ENCODE measurements at regions not wholly inside any gene's neighbourhood (a gene's known extent, or its start where the extent isn't known, plus 50 kb on each side); places are given as distances from the start of the nearest gene placed in this dataset.

- no peak for DNase-seq
These were observed 241.4 kb upstream of the DYNLRB2 start for GRCh38 chr16:80299416-80299815.

DNA sequence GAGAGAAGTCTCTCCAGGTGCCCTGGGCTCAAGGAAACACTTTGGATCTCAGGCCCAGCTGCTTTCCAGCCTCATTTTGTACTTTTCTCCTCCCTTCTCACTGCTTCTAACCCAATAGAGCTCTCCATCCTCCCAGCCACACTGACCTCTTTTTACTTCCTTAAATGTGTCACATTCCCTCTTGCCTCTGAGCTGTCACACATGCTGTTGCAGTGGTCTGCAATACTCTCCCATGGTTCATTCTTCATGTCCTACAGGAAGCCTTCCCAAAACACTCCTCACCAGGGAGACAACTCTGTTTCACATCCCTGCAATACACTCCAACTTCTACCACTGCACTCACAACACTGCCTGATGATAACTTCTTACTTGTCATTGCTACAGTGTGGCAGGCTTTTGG, 242.1 kb upstream of the DYNLRB2 start:
- DNase-seq, result no peak

DNA sequence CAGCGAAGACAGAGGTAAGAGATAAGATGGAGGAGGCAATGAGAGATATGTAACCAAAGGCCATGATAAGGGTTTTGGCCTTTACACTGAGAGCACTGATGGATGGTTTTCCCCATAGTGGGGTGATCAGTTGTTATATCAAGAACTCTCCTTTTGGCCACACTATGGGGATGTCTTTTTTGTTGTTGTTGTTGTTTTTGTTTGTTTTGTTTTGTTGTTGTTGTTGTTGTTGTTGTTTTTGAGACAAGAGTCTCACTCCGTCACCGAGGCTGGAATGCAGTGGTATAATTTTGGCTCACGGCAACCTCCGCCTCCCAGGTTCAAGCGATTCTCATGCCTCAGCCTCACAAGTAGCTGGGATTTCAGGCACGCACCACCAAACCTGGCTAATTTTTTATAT, 244.8 kb upstream of the DYNLRB2 start:
- DNase-seq, result no peak

DNA sequence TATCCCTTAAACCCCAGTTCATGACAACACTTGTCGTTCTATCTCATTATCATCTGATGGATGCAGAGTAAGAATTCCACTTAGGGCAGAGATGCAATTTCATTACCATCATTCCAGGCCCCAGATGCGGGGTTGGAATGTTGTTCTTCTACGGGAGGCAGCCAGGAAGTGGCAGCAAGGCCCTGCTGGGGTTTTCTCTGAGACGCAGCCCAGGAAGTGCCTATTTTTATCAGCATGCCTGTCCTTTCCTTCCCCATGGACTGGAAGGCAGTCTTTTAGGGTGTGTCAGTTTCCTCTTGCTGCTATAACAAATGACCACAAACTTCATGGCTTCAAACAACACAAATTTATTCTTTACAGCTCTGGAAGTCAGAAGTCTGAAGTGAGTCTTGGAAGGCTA, 246.6 kb upstream of the DYNLRB2 start:
- no peak for DNase-seq

GRCh38 chr16:80288616-80289015, 252.2 kb upstream of the DYNLRB2 start:
- DNase-seq, result no peak

GRCh38 chr16:80287674-80288073, 253.1 kb upstream of the DYNLRB2 start:
- DNase-seq, result no peak

GRCh38 chr16:80285104-80285503, 255.7 kb upstream of the DYNLRB2 start:
- DNase-seq, result no peak

GRCh38 chr16:80283466-80284392, 257.1 kb upstream of the DYNLRB2 start:
- DNase-seq, result no peak

DNA sequence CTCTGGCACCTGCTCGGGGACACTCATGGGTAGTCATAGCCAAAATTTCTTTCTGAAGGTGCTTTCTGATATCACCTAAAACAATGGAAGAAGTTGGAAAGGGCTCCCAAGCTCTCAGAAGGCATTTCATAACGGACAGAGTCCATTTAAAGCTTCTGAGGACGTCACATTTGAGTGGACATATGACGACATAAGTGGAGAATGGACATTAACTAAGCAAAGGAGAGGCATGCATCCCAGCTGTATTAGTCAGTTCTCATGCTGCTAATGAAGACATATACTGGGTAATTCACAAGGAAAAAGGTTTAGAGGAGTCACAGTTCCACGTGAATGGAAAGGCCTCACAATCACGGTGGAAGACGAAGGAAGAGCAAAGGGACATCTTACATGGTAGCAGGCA, 260.2 kb upstream of the DYNLRB2 start:
- no peak for DNase-seq

DNA sequence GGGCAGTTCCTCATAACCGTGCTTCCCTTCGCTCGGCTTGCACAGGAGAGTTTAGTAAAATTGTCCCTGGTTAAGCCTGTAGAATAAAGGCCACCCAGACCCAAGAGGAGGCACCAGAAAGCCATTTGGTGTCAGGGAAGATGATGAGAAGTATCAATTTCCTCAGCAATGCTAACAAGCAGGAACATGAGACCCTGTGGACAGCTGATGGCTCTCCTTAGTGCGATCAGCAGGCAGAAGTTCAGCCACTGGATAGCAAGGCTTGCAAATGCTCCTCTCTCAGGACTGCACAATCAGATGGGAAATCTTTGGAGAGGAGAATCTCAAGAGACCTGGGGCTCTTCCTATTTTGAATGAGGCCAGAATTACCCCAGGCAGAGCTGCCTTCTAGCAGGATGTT, 261.1 kb upstream of the DYNLRB2 start:
- no peak for DNase-seq

- no peak for DNase-seq
These were observed 263.6 kb upstream of the DYNLRB2 start for GRCh38 chr16:80277182-80277581.

- DNase-seq, result no peak
These were observed 266.1 kb upstream of the DYNLRB2 start for GRCh38 chr16:80274576-80275191.

GRCh38 chr16:80273635-80274538, 266.9 kb upstream of the DYNLRB2 start:
- DNase-seq, result no peak

GRCh38 chr16:80265624-80266306, 275.0 kb upstream of the DYNLRB2 start:
- no peak for DNase-seq

- no peak for DNase-seq
These were observed 276.7 kb upstream of the DYNLRB2 start for GRCh38 chr16:80263848-80264694.

- DNase-seq, result no peak
These were observed 277.5 kb upstream of the DYNLRB2 start for GRCh38 chr16:80263181-80263823.

DNA sequence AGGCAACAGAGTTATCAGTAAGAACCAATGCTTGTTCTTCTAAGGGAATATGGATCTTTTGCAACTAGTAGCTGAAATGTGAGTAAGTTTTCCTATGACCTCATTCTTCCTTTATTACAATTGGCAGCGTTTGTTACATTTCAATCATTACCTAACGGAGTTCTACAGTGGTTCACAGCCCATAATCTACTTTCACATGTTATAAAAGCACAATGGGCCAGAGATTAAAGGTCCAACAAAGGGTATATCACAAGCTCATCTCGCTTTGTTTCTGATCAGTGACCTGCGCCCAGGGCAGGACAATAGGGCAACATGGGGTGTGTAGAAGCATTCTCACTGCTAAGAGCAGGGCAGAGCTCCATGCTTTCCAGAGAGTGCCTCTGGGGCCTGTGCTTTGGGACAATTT, 279.9 kb upstream of the DYNLRB2 start:
- peak; percentile 43 for DNase-seq

GRCh38 chr16:80259290-80259805, 281.4 kb upstream of the DYNLRB2 start:
- peak; percentile 63 for DNase-seq

DNA sequence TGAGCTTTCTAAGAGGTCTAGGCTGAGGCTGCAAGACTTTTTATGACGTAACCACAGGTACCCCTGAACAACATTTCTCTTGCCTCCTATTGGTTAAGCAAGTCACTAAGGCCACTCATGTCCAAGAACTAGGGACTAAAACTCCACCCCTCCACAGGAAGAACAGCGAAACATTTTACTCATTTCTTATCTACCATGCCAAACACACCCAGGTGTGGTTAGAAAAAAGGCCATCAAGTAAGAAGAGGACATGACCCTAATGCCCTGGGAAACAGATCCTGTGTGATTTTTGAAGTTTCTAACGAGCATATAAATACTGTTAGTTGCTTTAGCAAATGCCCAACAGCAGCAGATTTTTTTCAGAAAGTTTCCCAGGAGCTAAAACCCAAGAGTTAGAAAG, 282.4 kb upstream of the DYNLRB2 start:
- DNase-seq, result no peak

GRCh38 chr16:80254970-80255369, 285.8 kb upstream of the DYNLRB2 start:
- no peak for DNase-seq

- no peak for DNase-seq
These were observed 287.1 kb upstream of the DYNLRB2 start for GRCh38 chr16:80253741-80254140.

All from retina (tissue), 1 donor.